Amygdala (tissue), 56 donors: ENCODE measurements at regions not wholly inside any gene's neighbourhood (a gene's known extent, or its start where the extent isn't known, plus 50 kb on each side); places are given as distances from the start of the nearest gene placed in this dataset.
"Not testable (repeated sequence)": the region's sequence is repeated elsewhere in the genome, so short reads cannot be mapped to it uniquely, and the experiment has no call there.

Experiments used
- DNase-seq, 56 donors: peaks; one replicate each; lab custom pipeline; 2025; lab: John Stamatoyannopoulos, UW

DNA sequence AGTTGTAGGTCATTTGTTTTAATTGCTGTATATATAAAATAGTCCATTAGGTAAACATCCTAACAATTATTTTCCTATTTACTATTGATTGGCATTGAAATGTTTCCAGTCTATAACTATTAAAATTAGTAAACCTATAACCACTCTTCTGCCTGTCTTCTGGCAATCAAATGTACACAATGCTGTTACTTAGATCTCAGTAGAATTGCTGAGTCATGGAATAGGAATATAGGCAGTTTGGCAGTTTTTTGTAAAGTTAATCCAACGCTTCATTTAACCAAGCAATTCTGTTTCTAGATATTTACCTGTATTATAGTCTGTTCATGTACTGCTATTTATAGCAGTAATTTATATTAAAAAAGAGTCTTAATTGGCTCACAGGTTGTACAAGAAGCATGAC lies 518.1 kb downstream of the DCDC2C start:
- DNase-seq, result no peak

DNA sequence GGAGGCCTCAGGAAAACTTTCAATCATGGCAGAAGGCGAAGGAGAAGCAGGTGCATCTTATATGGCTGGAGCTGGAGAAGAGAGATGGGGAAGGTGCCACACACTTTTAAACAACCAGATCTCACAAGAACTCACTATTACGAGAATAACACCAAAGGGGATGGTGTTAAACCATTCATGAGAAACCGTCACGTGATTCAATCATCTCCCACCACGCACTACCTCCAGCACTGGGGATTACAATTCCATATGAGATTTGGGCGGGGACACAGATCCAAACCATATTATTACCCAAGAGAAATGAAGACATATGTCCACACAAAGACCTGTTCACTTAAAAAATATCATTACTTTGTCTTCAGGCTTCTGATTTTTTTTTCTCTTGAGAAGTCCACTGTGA lies 518.5 kb downstream of the DCDC2C start:
- no peak for DNase-seq

DNA sequence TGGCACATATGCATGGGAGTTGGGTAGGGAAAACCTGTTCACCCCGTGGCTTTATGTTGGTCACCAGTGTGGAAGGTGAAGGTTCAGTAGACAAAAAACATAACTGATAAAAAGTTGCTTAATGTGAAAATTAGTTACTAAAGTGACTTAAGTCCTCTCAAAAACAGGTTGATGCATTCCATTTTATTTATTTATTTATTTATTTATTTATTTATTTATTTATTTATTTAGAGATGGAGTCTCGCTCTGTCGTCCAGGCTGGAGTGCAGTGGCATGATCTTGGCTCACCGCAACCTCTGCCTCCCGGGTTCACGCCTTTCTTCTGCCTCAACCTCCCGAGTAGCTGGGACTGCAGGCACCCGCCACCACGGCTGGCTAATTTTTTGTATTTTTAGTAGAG lies 541.0 kb downstream of the DCDC2C start:
- not testable (repeated sequence) for DNase-seq

DNA sequence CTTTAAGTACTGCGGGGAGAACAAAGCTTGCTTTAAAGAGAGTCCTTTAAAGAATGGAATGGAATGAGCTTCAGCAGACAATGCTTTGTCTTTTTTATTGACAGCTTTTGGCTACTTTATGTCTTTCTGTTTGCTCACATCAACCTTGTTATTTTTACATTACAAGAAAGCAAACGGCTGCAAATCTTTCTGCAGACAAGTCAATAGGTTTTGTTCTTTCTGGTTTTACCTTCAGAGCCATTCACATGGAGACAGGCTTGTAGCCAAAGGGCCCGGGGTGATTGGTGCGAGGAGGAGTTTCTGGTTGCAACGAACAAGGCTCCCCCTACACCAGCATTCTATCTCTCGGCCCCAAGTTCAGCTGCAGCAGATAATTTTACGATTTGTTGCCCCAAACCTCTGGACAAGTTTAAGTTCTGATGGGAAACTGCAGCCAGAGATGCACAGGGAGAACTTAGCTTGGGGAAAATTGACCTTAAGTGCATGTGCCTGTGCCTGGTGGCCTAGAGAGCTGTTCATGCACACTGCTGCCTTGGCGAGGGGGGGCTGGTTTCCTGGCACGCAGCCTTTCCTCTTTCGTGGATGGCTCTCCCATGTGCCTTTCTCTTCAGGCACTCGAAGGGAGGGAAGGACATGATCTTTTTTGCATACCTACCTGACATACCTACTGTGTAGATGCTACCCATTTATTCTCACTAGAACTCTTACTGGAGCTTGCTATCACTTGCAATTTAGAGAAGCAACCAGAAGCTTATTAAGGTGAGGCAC lies 543.2 kb downstream of the DCDC2C start:
- DNase-seq, result no peak

DNA sequence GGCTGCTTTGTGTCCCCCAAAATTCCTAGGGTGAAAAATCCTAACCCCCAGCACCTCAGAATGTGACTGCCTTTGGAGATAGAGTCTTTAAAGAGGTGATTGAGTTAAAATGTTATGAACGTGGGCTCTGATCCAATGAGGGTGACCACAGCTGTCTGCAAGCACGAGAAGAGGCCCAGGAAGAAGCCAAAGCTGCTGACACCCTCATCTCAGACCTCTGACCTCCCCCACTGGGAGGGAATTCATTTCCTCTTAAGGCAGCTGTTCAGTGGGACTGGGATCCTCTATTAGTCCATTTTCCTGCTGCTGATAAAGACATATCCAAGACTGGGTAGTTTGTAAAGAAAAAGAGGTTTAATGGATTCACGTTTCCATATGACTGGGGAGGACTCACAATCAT lies 544.4 kb downstream of the DCDC2C start:
- no peak for DNase-seq

DNA sequence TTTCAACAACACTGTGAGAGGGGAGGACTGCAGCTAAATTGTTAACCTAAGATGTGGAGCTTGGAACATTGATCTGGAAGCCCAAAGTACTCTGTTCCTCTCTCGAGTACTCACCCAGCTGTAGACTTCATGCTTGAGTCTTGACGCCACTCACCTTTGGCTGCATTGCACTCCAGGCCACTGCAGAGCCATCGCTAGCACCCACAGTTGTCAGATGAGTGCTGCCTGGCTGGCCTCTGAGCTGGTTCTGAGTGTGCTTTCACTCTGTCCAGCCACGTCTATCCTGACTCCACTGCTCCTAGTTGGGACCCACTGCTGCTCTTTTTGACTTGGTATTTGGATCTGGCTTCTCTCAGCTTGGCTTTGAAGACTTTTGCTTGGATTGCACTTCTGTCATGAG lies 552.1 kb downstream of the DCDC2C start:
- no peak for DNase-seq

DNA sequence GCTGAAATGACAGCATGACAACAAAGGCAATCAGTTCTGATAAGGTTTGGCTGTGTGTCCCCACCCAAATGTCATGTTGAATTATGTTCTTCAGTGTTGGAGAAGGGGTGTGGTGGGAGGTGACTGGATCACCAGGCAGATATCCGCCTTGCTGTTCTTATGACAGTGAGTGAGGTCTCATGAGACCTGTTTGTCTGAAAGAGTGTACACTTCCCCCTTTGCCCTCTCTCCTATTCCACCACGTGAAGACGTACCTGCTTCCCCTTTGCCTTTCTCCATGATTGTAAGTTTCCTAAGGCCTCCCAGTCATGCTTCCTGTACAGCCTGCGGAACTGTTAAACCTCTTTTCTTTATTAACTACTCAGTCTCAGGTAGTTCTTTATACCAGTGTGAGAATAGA lies 553.0 kb downstream of the DCDC2C start:
- no peak for DNase-seq

DNA sequence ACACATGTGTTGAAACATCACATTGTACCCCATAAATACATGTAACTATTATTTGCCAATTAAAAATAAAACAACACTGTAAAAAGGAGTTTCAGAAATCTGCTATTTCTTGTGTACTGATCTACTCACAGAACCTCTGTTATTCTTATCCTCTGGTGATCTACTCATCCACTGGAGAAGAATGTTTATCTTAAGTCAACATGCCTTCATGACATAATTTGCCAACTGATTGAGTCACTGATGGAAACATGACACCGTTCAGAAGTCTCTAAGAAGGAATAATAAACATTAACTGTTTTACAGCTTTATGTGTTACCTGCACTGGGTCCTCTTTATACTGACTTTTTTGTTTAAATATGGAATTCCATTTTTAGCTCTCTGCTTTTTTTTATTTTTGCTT lies 555.2 kb downstream of the DCDC2C start:
- no peak for DNase-seq

DNA sequence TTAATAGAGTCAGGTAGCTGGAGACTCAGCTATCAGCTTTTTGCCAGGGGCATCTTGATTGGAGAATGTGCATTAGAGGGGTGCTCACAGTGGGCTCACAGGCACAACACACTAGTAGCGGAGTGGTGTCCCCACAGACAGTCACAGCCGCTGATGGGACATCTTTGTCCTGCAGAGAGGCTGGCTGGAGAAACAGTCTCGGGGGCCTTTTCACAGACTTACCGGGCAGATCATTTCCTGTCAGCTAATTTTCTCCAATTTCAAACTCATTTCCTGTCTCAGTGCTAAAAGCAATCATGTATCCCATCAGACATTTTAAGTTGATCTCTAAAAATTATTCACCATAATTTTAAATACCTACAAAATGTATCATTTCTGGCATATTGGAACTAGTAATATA lies 562.6 kb downstream of the DCDC2C start:
- DNase-seq, result no peak

DNA sequence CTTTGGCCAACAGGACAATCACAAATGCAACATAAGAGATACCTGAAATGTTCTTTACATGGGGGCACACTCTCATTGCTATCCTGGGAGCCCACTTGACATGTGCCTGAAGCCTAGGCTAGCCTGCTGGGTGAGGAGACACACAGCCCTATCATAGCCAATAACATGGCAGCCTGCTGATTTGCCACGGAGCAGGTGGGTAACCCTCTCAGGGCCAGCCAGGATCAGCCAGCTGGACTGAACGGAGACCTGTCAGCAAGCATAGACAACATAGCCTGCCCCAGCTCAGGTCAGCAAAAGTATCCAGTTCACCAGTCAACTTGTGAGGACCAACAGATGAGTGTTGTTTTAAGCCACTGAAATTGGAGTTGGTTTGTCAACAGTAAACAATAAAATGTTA lies 566.5 kb downstream of the DCDC2C start:
- no peak for DNase-seq

DNA sequence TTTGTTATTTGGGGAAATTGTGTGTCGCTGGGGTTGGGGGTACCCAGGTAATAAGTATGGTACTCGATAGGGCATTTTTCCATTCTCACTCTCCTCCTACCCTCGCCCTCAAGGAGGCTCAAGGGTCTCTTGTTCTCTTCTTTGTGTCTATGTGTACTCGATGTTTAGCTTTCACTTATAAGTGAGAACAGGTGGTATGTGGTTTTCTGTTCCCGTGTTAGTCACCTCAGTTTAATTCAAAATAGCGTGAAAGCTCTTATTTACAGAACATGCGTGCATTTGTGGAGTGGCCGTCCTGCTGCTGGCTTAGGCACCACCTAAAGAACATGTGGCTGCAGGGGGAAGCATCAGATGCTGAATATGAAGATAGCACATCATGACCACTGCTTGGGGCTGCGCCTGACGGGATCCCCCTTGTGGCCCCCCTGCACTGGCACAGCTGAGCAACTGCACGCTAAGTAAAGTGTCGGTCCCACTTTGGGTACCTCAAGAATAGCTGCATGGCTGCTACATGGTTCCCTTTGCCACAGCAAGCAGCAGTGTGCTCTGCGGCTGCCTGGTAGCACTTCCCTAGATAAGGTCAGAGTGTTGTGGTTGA lies 569.0 kb downstream of the DCDC2C start:
- DNase-seq, result no peak

DNA sequence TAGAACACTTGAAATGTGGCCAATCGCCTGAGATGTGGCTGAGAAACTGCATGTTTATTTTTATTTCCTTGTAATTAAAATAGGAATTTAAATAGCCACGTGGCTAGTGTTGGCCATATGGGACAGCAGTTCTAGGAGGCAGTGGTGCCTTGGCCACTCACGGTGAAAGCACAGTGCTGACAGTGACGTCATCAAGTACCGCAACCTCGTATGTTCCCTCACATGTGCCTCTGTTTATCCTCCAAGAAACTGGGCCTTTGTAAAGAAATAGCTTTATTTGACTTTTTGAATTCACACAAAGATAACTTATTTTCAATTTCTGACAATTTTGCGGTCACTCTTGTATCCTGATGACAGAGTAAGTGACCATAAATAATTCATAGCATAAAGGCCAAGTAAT lies 575.0 kb downstream of the DCDC2C start:
- no peak for DNase-seq

DNA sequence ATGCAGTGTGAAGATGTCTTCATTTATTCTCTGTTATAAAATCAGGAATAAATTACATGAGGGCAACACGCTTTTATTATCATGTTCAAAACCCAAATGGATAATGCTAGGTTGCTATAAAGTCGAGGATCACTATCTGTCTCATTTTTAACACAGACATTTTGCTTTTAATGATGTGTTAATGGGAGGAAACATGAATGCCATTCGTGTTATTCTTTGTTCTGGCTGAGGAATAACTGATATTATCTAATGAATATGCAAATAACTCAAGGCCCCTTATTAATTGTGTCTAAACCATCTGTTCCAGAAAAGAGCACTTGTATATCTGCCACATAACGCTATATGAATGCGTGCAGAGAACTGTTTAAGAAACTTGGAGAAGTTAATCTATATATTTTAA lies 576.1 kb downstream of the DCDC2C start:
- no peak for DNase-seq

DNA sequence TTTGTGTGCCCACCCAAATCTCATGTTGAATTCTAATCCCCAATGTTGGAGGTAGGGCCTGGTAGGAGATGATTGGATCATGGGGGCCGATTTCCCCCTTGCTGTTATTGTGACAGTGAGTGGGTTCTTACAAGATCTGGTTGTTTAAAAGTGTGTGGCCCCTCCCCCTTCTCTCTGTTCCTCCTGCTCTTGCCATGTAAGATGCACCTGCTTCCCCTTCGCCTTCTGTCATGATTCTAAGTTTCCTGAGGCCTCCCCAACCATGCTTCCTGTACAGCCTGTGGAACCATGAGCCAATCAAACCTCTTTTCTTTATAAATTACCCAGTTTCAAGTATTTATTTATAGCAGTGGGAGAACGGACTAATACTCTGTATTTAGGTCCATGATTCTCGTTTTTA lies 588.1 kb downstream of the DCDC2C start:
- no peak for DNase-seq

DNA sequence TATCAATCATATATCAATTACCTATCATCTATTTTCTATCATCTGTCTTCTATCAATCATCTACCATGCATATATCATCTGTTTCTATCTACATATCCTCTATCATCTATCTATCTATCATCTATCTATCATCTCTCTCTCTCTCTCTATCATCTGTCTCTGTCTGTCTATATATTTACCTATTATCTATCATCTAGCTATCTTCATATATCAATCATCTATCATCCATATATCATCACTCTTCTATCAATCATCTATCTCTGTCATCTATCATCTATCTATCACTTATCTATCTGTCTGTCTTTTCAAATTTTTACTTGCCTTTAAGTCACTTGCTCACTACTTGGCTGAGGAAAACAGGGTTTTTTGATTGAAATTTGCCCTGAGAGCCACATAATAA lies 592.3 kb downstream of the DCDC2C start:
- DNase-seq, result no peak

DNA sequence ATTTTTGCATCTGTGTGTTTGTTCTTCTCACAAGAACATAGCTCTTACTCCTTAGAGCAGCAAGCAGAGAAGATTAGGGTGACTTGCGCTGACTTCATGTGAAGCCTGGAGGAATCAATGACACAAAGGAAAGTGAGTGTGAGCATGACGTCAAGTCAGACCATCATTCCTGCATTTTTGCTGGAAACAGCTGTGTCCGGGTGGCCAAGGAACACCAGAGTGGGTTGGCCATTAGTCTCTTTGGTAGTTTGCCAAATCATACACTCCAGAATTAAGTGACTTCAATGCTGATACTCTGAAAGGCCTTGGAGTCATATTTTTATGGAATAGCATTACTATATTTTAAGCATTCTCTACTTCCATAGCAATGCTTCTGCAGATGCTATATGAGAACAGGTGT lies 597.2 kb downstream of the DCDC2C start:
- no peak for DNase-seq

DNA sequence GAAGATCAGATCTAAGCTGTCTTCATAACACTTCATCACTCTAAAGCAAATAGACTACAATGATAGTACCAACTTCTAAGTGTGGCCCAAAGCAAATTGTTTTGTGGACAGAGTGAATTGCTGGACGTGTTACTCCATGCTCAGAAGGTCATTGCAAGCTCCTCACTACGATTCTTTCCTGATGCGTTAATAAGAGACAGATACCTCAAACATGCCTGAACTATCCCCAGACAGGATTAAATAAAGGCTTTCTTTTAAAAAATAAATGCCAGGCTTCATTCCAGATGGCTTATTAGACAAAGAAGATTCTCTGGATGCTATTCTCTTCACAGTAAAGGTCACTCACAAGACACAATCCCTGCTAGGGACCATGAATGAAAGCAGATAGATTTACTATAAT lies 621.2 kb downstream of the DCDC2C start:
- DNase-seq, result no peak

DNA sequence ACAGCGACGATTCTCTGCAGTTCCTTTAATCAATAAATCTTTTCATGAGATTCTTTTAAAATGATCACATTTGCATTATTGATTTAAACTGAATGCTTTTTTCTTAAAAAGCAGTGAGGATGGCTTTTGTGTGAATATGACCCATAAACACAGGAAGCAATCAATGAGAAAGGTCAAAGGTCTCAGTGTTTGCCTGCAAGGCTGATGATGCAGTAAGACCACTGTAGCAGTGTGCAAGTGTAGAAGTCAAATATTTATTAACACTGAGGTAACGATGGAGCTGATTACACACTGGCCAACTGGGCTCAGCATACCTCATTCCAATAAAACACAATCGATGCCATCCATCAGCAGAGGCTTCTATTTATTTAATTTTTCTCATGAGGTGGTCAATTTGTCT lies 633.5 kb downstream of the DCDC2C start:
- DNase-seq, result no peak

DNA sequence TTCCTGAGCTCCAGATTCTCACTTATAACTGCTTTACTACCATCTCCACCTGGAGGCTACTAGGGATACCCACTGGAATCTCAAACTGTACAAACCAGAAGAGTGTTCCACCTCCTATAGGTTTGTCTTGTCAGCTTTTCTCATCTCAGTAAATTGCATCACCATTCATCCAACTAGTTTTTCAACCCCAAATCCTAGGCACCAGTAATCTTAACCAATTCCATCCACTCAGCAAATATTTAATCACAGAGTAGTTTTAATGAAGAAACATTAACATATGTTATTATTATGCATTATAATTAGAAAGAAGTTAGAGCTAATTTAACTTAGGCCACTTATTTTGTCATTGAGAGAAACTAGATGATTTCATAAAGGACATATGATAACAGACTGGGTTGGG lies 635.0 kb downstream of the DCDC2C start:
- no peak for DNase-seq

DNA sequence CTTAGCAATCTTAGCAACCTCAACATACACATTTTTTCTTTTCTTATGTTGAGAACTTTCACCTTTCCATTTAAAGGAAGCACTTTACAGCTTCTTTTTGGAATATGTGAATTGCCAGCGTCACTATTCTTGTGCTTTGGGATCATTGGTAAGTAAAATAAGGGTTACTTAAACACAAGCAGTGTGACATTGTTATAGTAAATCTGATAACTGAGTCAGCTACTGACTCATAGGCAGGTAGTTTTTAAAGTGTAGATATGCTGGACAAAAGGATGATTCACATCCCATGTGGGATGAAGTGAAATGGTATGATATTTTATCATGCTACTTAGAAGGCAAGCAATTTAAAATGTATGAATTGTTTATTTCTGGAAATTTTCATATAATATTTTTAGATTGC lies 637.2 kb downstream of the DCDC2C start:
- no peak for DNase-seq

DNA sequence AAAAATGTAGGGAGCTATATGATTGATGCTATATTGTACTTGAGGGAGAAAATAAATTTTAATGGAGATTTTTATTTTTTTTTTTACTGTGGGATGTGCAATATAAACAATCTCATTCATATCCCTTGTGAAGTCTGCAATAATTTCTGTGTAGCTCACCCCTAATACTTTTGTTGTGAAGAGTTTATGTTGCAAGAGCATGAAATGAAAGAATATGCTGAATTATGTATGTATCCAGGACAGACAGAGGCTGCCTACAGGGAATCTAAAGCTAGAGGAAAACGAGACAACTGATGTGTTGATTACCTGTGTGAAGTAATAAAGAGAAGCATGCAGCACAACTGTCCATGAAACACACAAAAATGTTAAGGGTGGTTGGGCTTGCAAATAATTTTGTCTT lies 643.3 kb downstream of the DCDC2C start:
- no peak for DNase-seq

DNA sequence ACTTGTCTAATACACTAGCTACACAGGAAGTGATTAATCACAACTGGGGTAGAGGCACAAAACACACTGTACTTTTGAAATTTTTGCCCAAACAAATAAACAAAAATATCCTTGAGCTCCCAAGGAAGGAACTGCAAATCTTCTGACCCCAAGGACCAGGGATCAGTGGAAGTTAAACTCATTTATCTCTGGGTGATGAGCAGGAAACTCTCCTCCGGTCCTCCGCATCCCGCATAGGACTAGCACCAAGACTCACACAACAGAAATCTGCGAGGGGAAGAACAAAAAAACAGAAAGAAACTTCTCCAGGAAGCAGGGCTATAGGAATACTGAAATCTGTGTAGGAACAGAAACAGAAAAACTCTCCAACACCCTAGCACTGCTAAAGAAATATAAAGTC lies 650.3 kb downstream of the DCDC2C start:
- no peak for DNase-seq

DNA sequence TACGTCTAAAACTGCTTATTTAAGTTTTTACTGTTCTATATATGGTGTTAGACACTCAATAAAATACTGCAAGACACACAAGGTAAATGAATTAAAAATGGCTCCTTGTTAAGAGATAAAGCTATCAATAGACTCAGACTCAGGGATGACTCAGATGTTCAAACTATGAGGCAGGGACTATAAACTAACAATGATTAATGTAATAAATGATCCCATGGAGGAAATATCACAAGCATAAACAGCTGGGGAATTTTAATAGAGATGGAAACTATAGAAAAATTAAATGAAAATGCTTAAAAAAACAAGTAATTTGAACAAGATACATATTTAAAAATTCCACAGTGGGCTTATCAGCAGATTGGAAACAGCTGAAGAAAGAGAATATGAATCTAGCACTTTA lies 650.8 kb downstream of the DCDC2C start:
- DNase-seq, result no peak
